CD4-positive, alpha-beta T cell treated with Interleukin-4 for 1 hour (primary cell): ENCODE measurements at regions not wholly inside any gene's neighbourhood (a gene's known extent, or its start where the extent isn't known, plus 50 kb on each side); places are given as distances from the start of the nearest gene placed in this dataset.
A peak's percentile ranks its signal among the peaks of the same experiment; 100 is the strongest.

ENCODE experiments used
- DNase-seq, 2 donors: peaks; one replicate each; pipeline ENCODE4 v3.0.0-alpha.2; 2020 to 2022

DNA sequence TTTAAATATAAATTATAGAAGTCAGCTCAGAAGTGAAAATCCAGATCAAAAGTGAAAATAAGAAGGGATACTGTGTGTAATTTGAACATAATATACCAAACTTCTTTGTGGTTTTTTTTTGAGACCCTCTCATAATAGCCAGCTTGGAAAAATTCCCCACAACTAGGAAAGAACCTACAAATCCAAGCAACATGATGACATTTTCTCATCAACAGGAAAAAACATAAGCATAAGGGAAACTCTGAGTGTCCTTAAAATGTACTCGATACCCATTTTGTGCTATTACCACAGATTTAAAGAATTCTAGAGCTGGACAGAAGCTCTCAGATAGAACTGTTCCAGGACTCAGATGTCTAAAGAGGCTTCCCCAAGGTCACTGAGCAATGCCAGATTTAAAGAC is 214.8 kb upstream of the KLF14 start:
- peak in 1 of 2 donors; percentile 52 for DNase-seq

DNA sequence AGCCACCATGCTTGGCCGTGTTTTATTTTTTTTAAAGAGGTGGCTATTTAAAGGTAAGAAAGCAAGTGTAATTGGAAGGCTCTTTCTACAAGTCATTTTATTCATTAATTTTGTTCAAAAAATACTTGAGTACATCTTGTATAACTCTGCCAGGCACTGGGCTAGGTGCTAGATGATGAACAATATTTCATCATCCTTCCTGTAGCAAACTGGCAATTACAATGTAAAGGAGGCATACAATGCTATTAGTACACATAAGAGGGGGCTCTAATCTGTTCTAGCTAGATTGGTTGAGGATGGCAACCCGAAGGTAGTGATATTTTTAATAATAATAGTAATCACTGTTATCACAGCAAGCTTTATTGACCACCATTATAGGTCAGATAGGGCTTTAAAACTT is 215.5 kb upstream of the KLF14 start:
- DNase-seq = peak in 1 of 2 donors; percentile 36

DNA sequence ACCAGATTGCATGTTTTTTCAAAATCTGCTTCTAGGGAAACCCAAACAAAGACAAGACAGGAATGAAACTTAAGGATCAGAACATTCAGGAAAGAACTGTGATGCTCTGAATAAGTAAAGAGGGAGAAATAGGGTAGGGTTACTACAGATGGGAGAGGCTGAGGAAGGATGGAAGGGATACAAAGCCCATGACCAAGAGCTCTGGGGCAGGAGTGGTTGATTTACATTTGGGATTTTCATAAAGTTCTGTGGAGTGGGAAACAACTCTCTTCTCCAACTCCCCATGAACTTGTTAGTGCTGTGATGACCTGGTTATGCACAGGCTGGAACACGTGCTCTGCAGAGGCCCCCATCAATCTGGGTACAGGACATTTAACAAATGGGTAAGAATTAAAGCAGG is 216.0 kb upstream of the KLF14 start:
- DNase-seq = peak in 1 of 2 donors; percentile 29

DNA sequence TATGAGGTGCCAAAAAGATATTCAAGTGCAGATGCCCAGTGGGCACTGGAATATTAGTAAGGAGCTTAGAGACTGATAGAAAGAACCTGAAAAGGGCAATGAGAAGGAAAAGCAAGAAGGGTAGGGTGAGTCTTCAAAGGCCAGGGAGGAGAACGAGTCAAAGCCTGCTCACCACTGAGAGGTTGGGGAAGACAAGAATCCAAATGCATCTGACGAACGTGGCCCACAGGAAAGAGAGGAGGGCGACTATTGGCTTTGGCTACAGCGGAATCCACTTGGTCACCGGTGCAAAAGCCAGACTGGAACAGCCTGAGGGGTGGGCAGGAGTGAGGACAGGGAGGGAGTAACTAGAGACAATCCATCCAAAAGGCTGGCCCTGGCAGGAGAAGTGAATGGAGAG is 216.7 kb upstream of the KLF14 start:
- peak in 1 of 2 donors; percentile 45 for DNase-seq

DNA sequence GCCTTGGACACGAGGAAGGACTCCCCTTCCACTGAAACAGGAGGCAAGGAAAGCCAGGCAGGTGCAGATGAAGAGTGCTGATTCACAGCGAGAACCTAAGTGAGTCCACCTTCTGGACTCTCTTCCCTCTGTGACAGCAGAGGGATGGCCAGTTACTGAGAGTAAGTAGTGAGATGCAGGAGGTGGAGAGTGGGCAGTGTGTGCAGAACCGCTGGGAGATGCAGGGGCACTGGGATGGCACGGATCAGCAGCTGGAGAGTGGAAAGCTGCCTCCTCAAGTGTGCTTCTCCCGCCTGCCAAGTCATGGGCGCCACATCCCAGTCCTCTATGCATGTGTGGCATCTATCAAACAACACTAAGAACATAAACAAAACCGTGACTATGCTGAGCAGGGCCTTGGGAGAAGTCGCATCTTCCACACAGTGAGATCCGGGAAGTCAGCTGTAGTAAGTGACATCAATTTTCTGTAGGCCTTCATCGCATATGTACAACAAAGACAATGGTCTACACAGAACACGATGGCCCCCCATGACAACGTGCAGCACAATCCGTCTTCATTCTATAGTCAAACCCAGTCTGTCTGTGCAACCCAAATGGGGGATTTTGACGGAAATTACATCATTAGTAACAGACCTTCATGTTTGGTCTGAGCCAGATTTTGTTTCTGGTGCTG is 217.4 kb upstream of the KLF14 start:
- peak in 1 of 2 donors; percentile 88 for DNase-seq

DNA sequence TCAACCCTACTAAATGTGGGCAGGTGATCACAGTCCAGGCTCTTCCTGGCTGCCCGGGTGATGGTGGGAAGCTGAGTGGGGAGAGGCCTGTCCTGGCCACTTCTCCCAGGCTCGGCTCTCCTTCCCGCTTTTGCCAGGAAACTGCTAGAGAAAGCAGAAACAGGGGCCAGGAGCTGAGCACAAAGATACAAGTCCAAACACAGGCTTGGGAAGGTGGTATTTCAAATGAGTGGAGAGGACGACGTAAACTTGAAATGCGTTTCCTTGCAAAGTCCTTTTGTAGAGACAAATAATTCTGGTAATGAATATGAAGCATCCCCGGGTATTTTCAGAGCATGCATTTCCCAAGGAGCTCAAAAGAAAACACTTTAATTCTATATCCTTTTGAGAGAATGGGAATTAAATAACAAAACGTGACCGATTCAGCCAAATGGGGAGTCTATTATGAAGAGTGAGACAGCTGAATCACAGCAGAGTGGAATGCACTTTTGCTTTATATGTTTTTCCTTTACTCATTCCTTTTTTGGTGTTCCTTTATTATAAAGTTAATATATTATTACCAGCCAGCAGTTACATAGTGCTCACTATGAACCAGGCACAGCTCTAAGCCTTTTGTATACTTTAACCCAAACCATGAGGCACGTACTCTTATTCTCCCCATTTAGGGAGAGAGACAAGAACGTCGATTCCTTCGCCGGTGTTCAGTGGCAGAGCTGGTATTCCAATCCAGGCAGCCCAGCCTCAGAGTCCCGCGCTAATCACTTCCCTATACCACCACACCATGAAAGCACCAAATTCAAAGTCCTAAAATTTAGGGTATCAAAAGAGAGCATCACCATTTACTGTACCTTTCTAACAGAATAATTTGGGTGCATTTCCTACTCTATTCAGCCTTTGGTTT is 218.2 kb upstream of the KLF14 start:
- peak in 1 of 2 donors; percentile 39 for DNase-seq

DNA sequence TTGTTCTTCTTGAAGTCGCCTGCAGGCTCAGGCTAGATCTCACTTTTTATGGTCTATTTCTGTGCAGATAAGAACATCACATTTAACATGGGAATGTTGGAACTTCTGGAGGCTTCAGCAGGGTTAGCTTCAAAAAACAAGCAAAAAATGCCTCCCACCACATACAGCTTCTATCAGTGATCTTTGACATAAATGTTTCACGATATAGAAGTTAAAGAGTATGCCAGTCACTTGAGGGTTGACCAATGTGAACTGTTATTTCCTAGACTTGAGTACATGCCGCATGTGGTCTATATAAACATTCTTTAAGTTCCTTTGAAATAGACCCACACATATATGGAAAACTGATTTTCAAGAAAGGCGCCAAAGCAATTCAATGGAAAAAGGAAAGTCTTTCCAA is 219.2 kb upstream of the KLF14 start:
- peak in 1 of 2 donors; percentile 45 for DNase-seq

DNA sequence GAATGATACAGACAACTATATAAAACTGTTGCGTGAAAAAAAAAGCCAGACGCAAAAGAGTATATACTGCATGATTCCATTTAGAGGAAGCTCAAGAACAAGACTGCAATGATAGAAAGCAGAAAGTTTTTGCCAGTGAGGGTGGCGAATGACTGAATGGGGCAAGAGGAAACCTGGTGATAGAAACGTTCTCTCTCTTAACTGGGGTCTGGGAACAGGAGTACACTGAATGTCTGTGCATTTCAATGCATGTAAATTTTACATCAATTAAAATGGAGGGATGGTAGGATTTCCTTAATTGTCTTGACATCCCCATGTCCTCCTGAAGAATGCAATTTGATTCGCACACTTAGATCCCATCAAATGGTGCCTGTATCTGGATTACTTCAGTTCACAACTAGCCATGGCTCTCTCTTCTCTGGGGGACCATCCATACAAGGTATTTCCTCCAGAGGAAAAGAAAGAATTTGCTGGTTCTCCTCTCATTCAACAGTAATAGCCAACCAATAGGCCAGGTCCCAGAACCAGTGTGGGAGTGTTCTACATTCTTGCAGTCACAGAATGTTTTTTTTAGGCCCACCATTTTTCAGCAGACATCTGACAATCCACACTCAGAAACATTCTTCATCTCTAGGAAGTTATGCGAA is 221.0 kb upstream of the KLF14 start:
- DNase-seq = peak in 1 of 2 donors; percentile 46

DNA sequence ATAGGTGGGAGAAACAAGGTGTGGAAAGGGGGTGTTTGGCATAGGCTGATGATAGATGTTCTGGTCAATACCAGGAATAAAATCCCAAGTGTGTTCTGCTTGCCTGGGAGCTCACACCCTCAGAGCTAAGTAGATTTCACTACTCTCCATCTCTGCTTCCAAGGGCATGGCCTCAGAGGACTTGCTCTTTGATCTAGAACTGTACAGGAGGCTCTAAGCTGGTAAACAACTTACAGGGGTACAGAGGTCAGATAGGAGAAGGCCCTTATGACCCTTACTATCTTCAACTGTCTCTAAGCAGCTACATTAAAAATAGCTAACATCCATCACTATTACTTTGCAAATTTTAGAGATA is 221.5 kb upstream of the KLF14 start:
- DNase-seq = no peak

DNA sequence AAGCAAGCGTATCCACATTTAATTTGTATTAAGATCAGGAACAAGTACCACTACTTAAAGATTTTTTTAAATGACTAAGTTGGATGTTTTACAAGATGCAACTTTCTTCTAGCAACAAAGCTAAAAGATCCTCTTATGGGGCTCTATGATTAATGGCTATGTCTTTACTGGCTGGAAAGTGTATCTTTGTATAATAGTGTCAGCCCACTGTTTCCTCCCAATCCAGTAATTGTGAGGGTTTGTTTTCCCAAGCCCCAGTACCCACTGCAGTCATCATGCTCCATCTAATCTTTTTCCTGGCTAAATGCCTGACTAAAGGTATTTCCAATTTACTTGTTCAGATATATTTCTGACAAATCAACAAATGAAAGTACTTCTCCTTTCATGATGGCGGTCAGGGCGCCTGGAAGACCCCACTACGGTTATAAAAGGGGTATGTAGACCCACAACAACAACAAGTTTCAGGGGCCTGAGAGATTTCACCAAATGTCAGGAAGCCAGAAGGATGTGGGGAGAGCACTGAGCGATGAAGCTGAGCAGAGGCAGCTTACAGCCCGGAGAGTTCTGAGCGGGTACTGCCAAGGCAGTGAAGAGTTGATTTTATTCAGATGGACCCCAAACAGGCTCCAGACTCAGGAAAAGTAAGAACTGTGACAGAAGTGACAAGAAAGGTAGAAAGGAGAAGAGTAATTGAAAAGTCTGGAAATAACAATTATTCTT is 222.6 kb upstream of the KLF14 start:
- DNase-seq = peak in 1 of 2 donors; percentile 53

DNA sequence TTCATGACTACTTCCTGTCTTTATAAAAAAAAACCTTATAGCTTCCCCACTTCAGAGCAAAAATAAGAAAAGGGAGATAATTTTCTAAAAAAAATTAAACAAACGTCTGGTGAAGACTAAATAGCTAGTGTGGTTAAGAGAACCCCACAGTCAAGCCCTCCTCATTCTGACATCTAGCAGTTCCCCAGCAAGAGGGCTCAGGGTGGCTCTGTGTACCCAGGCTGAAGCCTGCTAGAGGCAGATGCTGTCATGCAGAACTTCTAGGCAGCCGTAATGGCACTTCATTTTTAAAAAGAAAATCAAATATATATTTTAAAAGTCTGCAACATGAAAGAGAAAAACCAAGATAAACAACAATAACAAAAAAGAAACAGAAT is 223.1 kb upstream of the KLF14 start:
- peak; percentile 51 to 82 for DNase-seq

DNA sequence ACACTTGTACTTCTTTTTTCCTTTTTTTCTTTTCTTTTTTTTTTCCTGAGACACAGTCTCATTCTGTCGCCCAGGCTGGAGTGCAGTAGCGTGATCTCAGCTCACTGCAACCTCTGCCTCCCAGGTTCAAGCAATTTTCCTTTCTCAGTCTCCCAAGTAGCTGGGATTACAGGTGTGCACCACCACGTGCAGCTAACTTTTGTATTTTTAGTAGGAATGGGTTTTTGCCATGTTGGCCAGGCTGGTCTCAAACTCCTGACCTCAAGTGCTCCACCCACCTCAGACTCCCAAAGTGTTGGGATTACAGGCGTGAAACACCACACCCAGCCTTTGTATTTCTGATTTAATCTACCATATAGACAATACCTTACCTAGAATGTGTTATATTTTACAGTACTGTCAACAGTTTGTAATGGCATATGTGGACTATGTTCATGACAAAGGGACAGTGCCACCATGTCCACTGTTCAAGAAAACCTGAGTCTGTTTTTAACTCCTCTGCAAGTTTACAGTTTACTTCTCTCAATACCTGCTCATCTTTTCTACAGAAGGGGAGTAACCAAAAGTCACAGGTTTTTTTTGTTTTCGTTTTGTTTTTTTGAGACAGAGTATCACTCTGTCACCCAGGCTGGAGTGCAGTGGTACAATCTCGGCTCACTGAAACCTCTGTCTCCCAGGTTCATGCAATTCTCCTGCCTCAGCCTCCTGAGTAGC is 223.9 kb upstream of the KLF14 start:
- peak in 1 of 2 donors; percentile 72 for DNase-seq

DNA sequence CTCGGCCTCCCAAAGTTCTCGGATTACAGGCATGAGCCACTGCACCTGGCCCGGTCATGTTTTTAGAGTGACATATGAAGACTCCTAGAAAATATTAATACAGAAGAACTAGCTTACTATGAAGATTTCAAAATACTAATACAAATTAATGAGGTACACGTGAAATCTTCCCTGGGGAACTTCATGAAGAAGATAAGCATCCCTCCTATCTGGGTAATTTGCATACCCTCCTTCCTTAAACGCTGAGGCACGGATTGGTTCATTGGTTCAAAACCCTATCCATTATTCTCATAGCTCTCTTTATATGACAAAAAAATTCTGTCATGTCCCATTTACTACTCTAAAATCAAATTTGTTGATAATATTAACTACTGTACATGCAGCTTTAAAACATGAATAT is 224.8 kb upstream of the KLF14 start:
- peak in 1 of 2 donors; percentile 31 for DNase-seq

DNA sequence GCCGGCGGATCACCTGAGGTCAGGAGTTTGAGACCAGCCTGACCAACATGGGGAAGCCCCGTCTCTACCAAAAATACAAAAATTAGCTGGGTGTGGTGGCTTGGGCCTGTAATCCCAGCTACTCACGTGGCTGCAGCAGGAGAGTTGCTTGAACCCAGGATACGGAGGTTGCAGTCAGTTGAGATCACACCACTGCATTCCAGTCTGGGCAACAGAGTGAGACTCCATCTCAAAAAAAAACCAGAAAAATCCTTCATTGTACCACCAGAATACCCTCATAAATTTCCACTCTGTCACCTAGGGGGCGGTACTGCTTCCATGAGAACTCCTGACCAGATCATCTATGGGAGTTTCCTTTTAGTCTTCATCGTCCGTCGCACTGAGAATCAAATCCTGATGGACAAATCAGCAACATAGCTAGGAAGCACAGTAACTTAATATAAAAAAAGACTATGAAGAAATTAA is 225.8 kb upstream of the KLF14 start:
- peak in 1 of 2 donors; percentile 74 for DNase-seq

DNA sequence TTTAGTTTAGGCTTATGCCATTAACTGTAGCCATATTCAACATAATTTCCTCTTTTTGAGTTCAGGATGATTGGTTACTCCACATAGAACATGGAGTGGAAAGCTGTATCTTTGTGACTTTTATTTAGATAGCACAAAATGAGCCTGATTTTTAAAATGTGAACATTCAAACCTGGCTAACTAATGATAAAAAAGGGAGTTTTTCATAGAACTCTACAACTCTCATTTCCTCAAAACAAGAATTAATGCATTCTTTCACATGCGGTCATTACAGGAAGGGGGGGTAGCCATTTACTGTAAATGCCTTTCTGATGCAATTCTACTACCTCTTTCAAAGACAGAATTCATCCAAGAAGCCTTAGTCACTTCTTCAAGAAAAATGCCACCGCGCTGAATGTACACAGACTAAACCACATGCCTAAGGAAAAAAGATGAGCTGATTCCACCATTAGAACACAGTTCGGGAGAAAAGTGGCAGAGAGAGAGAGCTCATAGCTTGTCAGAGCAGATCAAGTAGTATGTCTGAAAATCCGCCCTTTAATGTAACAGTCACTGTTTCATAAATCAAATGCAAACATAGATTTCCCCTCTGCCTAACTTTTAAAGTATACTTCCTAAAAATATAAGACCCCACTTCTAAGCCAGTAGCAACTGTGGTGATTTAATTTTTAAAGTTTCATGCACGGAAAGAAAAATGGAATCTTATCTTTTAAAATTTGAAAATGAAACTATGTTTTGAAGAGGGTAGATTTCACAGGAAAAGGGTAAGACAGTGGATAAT is 226.4 kb upstream of the KLF14 start:
- DNase-seq = peak; percentile 68 to 85

DNA sequence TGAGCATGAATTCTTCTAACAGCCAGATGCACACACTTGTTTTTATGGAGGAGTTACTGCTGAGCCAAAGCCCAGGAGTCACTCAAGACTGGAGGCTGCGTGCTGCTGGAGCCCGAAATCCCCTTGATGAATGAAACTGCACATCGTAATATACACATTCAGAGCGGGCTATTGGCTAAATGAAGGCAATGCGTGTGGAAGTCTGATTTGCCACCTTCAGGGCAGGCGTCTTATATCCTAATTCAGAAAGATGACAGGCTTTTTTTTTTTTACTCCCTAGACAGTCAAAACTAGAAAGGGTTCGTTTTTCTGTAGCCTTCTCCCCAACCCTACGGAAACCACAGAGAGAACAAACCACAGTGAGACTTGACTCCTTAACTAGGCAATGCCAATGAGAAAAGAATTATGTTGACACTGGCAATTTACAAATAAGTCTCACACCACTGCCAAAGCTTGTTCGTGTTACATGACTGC is 227.2 kb upstream of the KLF14 start:
- DNase-seq = peak; percentile 86 to 94

DNA sequence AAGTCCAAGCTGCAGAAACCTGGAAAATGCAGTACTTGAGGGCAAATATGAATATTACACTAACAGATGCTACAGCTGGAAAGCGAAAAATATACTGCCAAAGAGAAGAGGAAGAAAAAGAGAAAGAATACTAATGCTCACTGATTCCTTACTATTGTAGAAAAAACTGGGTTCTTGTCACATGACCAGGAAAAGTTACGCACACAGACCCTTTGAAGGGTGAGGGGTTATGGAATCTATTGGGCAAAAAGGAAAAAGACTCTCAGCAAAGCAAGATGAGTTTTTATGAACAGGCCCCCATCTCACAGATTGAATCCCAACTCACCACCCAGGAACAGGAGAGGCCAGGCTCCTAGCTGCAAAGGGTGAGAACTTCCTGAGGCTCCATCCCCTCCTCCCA is 228.1 kb upstream of the KLF14 start:
- no peak for DNase-seq

DNA sequence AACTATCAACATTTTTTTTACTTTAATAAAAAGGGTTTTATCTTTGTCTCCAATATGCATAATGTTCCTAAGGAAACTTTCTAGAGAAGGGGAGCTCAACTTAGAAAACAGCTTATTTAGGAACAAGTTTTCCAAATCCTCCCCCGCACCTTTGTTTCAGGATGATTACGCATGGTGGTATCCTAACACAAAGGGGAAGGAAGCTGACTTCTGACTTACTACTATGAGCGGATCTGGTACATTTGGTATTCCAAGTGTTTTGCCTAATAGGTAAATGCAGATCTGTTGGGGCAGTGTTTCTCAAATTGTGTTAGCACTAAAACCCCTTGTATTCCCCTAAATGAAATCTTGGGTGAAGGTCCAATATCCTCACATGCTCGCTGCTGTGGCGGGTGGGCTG is 229.3 kb upstream of the KLF14 start:
- DNase-seq = no peak

DNA sequence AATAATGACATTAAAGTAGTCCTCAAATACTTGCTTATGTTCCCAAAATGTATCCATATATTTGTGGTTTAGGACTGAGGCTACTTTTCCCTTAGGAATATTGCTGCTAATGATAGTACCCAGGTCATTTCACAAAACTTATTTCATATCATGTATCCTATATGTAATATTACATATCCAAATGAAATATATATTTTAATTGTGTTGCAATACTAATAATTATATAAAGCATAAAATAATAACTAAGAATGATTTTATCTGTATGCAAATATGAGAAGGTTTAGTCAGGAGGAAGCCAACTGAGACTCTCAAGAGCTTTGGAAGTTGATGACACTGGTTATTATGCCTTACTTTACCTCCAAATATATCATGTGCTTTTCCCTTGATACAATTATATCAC is 231.5 kb upstream of the KLF14 start:
- DNase-seq = no peak

DNA sequence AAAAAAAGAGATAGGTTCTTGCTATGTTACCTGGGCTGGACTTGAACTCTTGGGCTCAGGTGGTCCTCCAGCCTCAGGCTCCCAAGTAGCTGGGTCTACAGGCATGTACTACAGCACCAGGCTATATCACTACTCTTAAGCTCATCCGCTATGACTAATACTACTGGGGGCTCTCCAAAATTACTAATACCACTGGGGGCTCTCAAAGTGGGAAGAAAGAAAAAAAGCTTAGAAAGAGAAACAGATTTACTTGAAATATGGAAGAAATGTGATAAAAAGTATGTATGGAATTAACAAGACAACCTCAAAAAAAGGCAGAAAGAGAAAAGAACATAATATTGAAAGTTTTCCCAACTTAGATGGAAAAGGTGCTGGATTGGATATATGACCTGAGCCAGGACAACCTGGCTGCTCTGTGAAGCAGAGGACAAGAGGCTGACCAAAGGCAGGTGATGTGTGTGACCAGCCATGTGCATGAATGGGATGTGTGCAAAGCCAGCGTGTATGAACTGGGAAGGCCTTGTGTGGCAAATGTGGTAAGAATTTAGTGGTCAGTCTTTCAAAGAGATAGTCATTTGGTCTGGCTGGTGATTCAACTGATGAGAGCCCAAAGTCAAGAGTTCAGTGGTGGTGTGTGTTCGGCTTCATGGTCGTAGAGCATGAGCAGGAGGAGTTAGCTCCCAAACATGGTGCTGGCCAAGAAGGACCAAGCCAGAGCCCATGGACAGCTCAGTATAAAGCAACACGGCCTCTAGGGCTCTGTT is 232.4 kb upstream of the KLF14 start:
- no peak for DNase-seq

DNA sequence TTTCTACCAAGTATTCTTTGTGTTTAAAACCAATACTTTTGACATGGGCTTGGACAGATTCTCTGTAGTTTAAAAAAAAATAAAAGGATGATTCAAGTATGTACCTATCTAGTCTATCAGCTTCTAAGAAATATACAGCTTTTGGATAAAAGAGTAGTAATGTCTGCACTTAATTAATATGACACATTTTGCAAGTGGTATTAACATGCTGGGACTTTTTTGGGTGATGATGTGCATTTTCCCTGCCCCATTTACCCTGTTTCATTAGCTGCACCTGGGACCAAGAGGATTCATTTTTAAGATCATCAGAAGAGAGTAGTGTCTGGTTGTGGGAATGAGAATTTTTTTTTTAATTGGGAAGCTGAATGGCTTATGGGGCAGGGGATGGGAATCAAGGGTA is 236.2 kb upstream of the KLF14 start:
- no peak for DNase-seq
